K562 (cell line): ENCODE measurements at regions not wholly inside any gene's neighbourhood (a gene's known extent, or its start where the extent isn't known, plus 50 kb on each side); places are given as distances from the start of the nearest gene placed in this dataset.

Source experiments
- ATAC-seq: fragments of 200-7000 bp; cut with Tn5 transposase; 3 replicates; pipeline ENCODE4 v1.9.1; 2020; ENCODE audit warnings: moderate library complexity
- BruUV-seq: library from RNA; stranded (reverse); fragments of 400-500 nt; replicated peaks from 2 replicates; lab custom pipeline; 2021; lab: Mats Ljungman, UMichigan
- CTCF ChIA-PET: fragments of 300-600 bp; formaldehyde crosslinking; extraction: SDS; loops from one replicate; lab custom pipeline; 2021; ENCODE audit warnings: low intra/inter-chr PET ratio; lab: Yijun Ruan, JAX
- POLR2A ChIA-PET: fragments of 300-600, 350-650 bp; sonication (Branson Sonifier 250); formaldehyde crosslinking; extraction: SDS; loops from one replicate; lab custom pipeline; 2021; ENCODE audit warnings: antibody characterized with exemption, inconsistent platforms; lab: Yijun Ruan, JAX
- DNase-seq, 4 experiments: peaks; one replicate each; pipeline versions ENCODE4 v3.0.0 to v3.0.0-alpha.2; 2011 to 2018; ENCODE audit warnings: low spot score in 3 of 4, mixed read lengths in 3 of 4; ENCODE audit errors: extremely low read depth in 1 of 4
- FAIRE-seq: peaks from 2 replicates; lab custom pipeline; 2011; peaks lifted over from hg19 to GRCh38; lab: Jason Lieb, UNC
- H2AFZ ChIP-seq: 2 replicates; pipeline ENCODE4 v1.6.0; 2011; ENCODE audit warnings: low read depth, low read length, control low read depth, inconsistent platforms
- H3K27ac ChIP-seq: fragments of 200-600 bp; 3 replicates; pipeline ENCODE4 v1.8.0; 2011; ENCODE audit warnings: low read depth, mild to moderate bottlenecking, control low read depth, inconsistent platforms, low read length, moderate library complexity, mixed read lengths; ENCODE audit errors: extremely low read depth
- H3K27me3 ChIP-seq, 2 experiments: fragments of 300-600 bp in 1 of 2; 2 replicates in 1 of 2; 3 replicates in 1 of 2; pipeline versions ENCODE4 v1.6.0 to v1.8.0; 2011; ENCODE audit warnings: inconsistent platforms in 2 of 2, low read length in 2 of 2, mild to moderate bottlenecking in 1 of 2, mixed read lengths in 1 of 2, moderate library complexity in 1 of 2; ENCODE audit not compliant: control insufficient read depth in 2 of 2, insufficient read depth in 2 of 2
- H3K36me3 ChIP-seq: fragments of 300-600 bp; 3 replicates; pipeline ENCODE4 v1.8.0; 2011; ENCODE audit warnings: mild to moderate bottlenecking, low read length, inconsistent platforms; ENCODE audit not compliant: control insufficient read depth, insufficient read depth
- H3K4me1 ChIP-seq, 2 experiments: fragments of 200-600 bp in 1 of 2; replicated peaks in 1 of 2; 2 replicates in 1 of 2; 3 replicates in 1 of 2; pipeline versions ENCODE4 v1.5.1 to v1.8.0; 2011; ENCODE audit warnings: inconsistent platforms in 2 of 2, low read length in 2 of 2, mild to moderate bottlenecking in 1 of 2, mixed read lengths in 1 of 2, moderate library complexity in 1 of 2; ENCODE audit not compliant: control insufficient read depth in 2 of 2, insufficient read depth in 2 of 2
- H3K4me2 ChIP-seq: 2 replicates; pipeline ENCODE4 v1.6.1; 2011; ENCODE audit warnings: low read length, control low read depth, inconsistent platforms, mixed read lengths; ENCODE audit not compliant: insufficient read depth
- H3K4me3 ChIP-seq: fragments of 200-600 bp; sonication (generic), shearing (Covaris generic); 2 replicates; pipeline ENCODE4 v1.5.1; 2016; ENCODE audit warnings: control low read depth, inconsistent platforms
- H3K79me2 ChIP-seq: fragments of 200-600 bp; 3 replicates; pipeline ENCODE4 v1.8.0; 2011; ENCODE audit warnings: low read length, inconsistent platforms; ENCODE audit not compliant: control insufficient read depth, insufficient read depth
- H3K9ac ChIP-seq, 2 experiments: 2 replicates each; pipeline versions ENCODE4 v1.6.0 to v1.6.1; 2011; ENCODE audit warnings: low read depth in 2 of 2, low read length in 2 of 2, control low read depth in 1 of 2, inconsistent platforms in 1 of 2, mild to moderate bottlenecking in 1 of 2, mixed read lengths in 1 of 2; ENCODE audit not compliant: insufficient read depth in 1 of 2
- H3K9me1 ChIP-seq: one replicate; pipeline ENCODE4 v1.6.0; 2011; ENCODE audit warnings: inconsistent platforms, mild to moderate bottlenecking, low read length, moderate library complexity; ENCODE audit not compliant: control insufficient read depth, insufficient read depth
- H3K9me3 ChIP-seq: replicated peaks from 2 replicates; pipeline ENCODE4 v1.5.1; 2011; ENCODE audit warnings: low read depth, low read length, inconsistent platforms; ENCODE audit not compliant: control insufficient read depth, insufficient read depth
- H4K20me1 ChIP-seq: replicated peaks from 2 replicates; pipeline ENCODE4 v1.6.1; 2011; ENCODE audit warnings: low read length, inconsistent platforms, mixed read lengths; ENCODE audit not compliant: control insufficient read depth, insufficient read depth
- CREB1 ChIP-seq, 2 experiments: sonication (generic) in 1 of 2; formaldehyde crosslinking in 1 of 2; IDR thresholded peaks; 2 replicates each; pipeline versions ENCODE4 v1.6.1 to v1.8.0; 2012 to 2022; ENCODE audit warnings: inconsistent platforms in 1 of 2, mild to moderate bottlenecking in 1 of 2, missing genetic modification reagents in 1 of 2, moderate library complexity in 1 of 2
- FOXK2 ChIP-seq, 2 experiments: fragments of 450-650 bp; IDR thresholded peaks in 1 of 2; conservative IDR thresholded peaks in 1 of 2; 2 replicates each; pipeline ENCODE4 v1.6.1; 2016; ENCODE audit warnings: low read depth in 2 of 2, mild to moderate bottlenecking in 1 of 2
- PHTF2 ChIP-seq: fragments of 250-450 bp; sonication (Bioruptor Pico); IDR thresholded peaks from 2 replicates; pipeline ENCODE4 v1.5.0; 2021; ENCODE audit warnings: mild to moderate bottlenecking
- POLR3A ChIP-seq: IDR thresholded peaks from 2 replicates; pipeline ENCODE4 v1.6.1; 2011; ENCODE audit warnings: borderline replicate concordance, mild to moderate bottlenecking, moderate library complexity; ENCODE audit not compliant: insufficient read length, insufficient read depth; ENCODE audit errors: extremely low read depth
- SMAD4 ChIP-seq: fragments of 250-450 bp; sonication (Bioruptor Pico); conservative IDR thresholded peaks from 2 replicates; pipeline ENCODE4 v1.8.0; 2021; ENCODE audit warnings: inconsistent platforms, mild to moderate bottlenecking, moderate library complexity
- in situ Hi-C: fragments of 300-500 bp; cut with MboI; formaldehyde crosslinking; loops from 4 replicates; pipeline ENCODE4 v1.15.0; 2018; ENCODE audit warnings: inconsistent platforms, mixed read lengths
- intact Hi-C: fragments of 100-400 bp; cut with micrococcal nuclease; formaldehyde crosslinking; loops from 2 replicates; pipeline ENCODE4 v1.14.2; 2022
- TF ChIP-seq, protein P1 (sequence below): fragments of 450-650 bp; formaldehyde crosslinking; IDR thresholded peaks from 2 replicates; pipeline ENCODE4 v1.4.0; 2020; ENCODE audit warnings: mild to moderate bottlenecking, moderate library complexity

DNA sequence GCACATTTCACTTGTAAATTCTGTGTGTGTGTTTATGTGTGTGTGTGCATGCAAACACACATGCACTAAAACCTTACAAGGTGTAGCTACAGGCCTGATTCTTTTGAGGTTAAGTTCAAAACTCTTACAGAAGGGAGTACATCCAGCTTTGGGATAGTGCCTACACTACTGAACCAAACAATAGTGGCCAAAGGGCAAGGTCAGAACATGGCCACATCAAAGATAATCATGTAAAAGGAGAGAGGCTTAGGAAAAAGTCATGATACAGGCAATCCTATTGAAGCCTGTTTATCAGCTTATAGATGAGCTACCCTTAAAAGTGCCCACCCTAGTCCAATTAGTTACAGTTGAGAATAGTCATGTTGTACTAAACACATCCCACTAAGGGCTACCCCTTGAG lies 139.6 kb downstream of the IDS start:
- Histone ChIP-seq H3K9me3 (no peaks in the 10 kb centered on the region), H3K79me2 (no peaks in the 10 kb centered on the region), H2AFZ (no peak overlapping the region), H3K4me2 (no peak overlapping the region), H3K9ac (no peak overlapping the region), H3K27me3 (no peaks in the 10 kb centered on the region), H3K4me1 (no peaks in the 10 kb centered on the region), H4K20me1 (no peaks in the 10 kb centered on the region), H3K27ac (no peak overlapping the region), H3K36me3 (no peaks in the 10 kb centered on the region), H3K4me3 (no peak overlapping the region), H3K9me1 (no peaks in the 10 kb centered on the region)
- TF ChIP-seq FOXK2 (conservative IDR thresholded peaks at IDR 0.05 in 1 of 2, IDR thresholded peaks at IDR 0.05 in 1 of 2; ENCODE audit: low read depth in 2 of 2) (no peak), CREB1 (IDR thresholded peaks at IDR 0.05) (no peak), CREB1 (CRISPR knock-in tag; IDR thresholded peaks at IDR 0.05) (no peak), SMAD4 (CRISPR knock-in tag) (no peak), PHTF2 (CRISPR knock-in tag) (no peak), POLR3A (no peak)
- TF ChIP-seq, protein P1, sequence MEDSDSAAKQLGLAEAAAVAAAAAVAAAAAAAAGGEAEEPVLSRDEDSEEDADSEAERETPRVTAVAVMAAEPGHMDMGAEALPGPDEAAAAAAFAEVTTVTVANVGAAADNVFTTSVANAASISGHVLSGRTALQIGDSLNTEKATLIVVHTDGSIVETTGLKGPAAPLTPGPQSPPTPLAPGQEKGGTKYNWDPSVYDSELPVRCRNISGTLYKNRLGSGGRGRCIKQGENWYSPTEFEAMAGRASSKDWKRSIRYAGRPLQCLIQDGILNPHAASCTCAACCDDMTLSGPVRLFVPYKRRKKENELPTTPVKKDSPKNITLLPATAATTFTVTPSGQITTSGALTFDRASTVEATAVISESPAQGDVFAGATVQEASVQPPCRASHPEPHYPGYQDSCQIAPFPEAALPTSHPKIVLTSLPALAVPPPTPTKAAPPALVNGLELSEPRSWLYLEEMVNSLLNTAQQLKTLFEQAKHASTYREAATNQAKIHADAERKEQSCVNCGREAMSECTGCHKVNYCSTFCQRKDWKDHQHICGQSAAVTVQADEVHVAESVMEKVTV = no peak
- POLR2A ChIA-PET = no interaction called here
- DNase-seq = no peak
- in situ Hi-C loops (no loop called here), intact Hi-C loops (no loop called here)
- CTCF ChIA-PET = no interaction called here
- no peak for ATAC-seq
- no peak for FAIRE-seq
- no TSS peak for BruUV-seq
